ENCODE measurements at regions not wholly inside any gene's neighbourhood (a gene's known extent, or its start where the extent isn't known, plus 50 kb on each side); places are given as distances from the start of the nearest gene placed in this dataset.

- no peak overlapping the region for H3K56ac ChIP-seq (ENCODE audit: extremely low read depth, insufficient read depth, low read length)
- dilution Hi-C loops (cut with HindIII; ENCODE audit: low sequenced_read_pairs, unreplicated experiment) (no loop called here), intact Hi-C loops (cut with micrococcal nuclease) (no loop called here), in situ Hi-C loops (cut with MboI; ENCODE audit: low sequenced_read_pairs) (no loop called here)
- ChIA-PET POLR2A (ENCODE audit: unreplicated experiment) (no interaction called here), CTCF (no interaction called here)
- H2BK15ac ChIP-seq (ENCODE audit: low read depth, low read length), result no peak overlapping the region
- no peaks in the 10 kb centered on the region for H3K9me3 ChIP-seq (ENCODE audit: control insufficient read depth, insufficient read depth, low read length)
- DNase-seq (no peak), ATAC-seq (ENCODE audit: low read depth) (no peak)
- H3K9ac ChIP-seq (ENCODE audit: low read depth, low read length), result no peak overlapping the region
- no peak overlapping the region for H3K4me3 ChIP-seq (ENCODE audit: insufficient read depth, low read depth, low read length)
- H4K91ac ChIP-seq (ENCODE audit: insufficient read depth, low read depth, low read length), result no peak overlapping the region
- no peak overlapping the region for H2AK9ac ChIP-seq (replicated peaks; ENCODE audit: low read depth, low read length, poor library complexity)
- WGBS, 2 experiments (ENCODE audit: extremely low coverage in 2 of 2, insufficient read length in 1 of 2), result no CpG with 5 or more reads among the region's 5 CpGs
- H4K8ac ChIP-seq (ENCODE audit: low read depth in 2 of 2, low read length in 2 of 2), result no peak overlapping the region
- H3K23ac ChIP-seq (ENCODE audit: low read depth, low read length), result no peak overlapping the region
- H2AFZ ChIP-seq (replicated peaks; ENCODE audit: low read length, poor library complexity), result no peak overlapping the region
- H3K18ac ChIP-seq (ENCODE audit: low read depth, low read length), result no peak overlapping the region
- no peaks in the 10 kb centered on the region for H3K36me3 ChIP-seq (ENCODE audit: control insufficient read depth, insufficient read depth, low read length)
- no peak overlapping the region for H4K5ac ChIP-seq (ENCODE audit: low read depth, low read length)
- no peak overlapping the region for H3K27ac ChIP-seq (ENCODE audit: insufficient read depth, low read length)
- no peaks in the 10 kb centered on the region for H3K79me1 ChIP-seq (ENCODE audit: low read depth in 1 of 2, low read length in 2 of 2)
- no peak overlapping the region for H2AK5ac ChIP-seq (ENCODE audit: low read depth, low read length)
- no peak overlapping the region for H3K4me2 ChIP-seq (ENCODE audit: low read depth, low read length)
- H3K4me1 ChIP-seq (ENCODE audit: control insufficient read depth, insufficient read depth, low read length), result no peaks in the 10 kb centered on the region
- H3K4ac ChIP-seq (ENCODE audit: low read depth, low read length), result no peak overlapping the region
- H3K9me1 ChIP-seq (ENCODE audit: insufficient read depth, low read length), result no peaks in the 10 kb centered on the region
- no peak overlapping the region for H3K14ac ChIP-seq (replicated peaks; ENCODE audit: low read depth, low read length)
- no peak overlapping the region for H2BK120ac ChIP-seq (ENCODE audit: low read depth, low read length)
- no TSS peak for BruUV-seq (replicated peaks)
- H4K20me1 ChIP-seq (ENCODE audit: insufficient read depth, low read length), result no peaks in the 10 kb centered on the region
- TF ChIP-seq FOS (IDR thresholded peaks at IDR 0.05; ENCODE audit: low read depth, low read length) (no peak), NFE2L2 (IDR thresholded peaks at IDR 0.05; ENCODE audit: low read depth, low read length) (no peak), MXI1 (IDR thresholded peaks at IDR 0.05; ENCODE audit: borderline replicate concordance, low read depth, low read length) (no peak), MAZ (IDR thresholded peaks at IDR 0.05; ENCODE audit: borderline replicate concordance, low read depth, low read length) (no peak), POLR2A (IDR thresholded peaks at IDR 0.05; ENCODE audit: low read depth, low read length) (no peak), SMC3 (IDR thresholded peaks at IDR 0.05; ENCODE audit: low read depth, low read length) (no peak), ELK1 (IDR thresholded peaks at IDR 0.05; ENCODE audit: borderline replicate concordance, low read depth, low read length) (no peak), CHD1 (IDR thresholded peaks at IDR 0.05; ENCODE audit: low read depth, low read length) (no peak), CEBPB (IDR thresholded peaks at IDR 0.05; ENCODE audit: low read depth, low read length) (no peak), RFX5 (IDR thresholded peaks at IDR 0.05; ENCODE audit: low read depth, low read length) (no peak), RCOR1 (IDR thresholded peaks at IDR 0.05; ENCODE audit: insufficient replicate concordance, low read length) (no peak), RAD21 (IDR thresholded peaks at IDR 0.05; ENCODE audit: low read length) (no peak), BHLHE40 (IDR thresholded peaks at IDR 0.05; ENCODE audit: low read depth, low read length) (no peak)
- TF ChIP-seq, protein P1, sequence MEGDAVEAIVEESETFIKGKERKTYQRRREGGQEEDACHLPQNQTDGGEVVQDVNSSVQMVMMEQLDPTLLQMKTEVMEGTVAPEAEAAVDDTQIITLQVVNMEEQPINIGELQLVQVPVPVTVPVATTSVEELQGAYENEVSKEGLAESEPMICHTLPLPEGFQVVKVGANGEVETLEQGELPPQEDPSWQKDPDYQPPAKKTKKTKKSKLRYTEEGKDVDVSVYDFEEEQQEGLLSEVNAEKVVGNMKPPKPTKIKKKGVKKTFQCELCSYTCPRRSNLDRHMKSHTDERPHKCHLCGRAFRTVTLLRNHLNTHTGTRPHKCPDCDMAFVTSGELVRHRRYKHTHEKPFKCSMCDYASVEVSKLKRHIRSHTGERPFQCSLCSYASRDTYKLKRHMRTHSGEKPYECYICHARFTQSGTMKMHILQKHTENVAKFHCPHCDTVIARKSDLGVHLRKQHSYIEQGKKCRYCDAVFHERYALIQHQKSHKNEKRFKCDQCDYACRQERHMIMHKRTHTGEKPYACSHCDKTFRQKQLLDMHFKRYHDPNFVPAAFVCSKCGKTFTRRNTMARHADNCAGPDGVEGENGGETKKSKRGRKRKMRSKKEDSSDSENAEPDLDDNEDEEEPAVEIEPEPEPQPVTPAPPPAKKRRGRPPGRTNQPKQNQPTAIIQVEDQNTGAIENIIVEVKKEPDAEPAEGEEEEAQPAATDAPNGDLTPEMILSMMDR (conservative IDR thresholded peaks at IDR 0.05; ENCODE audit: low read depth, low read length), result no peak
- TF ChIP-seq, protein P2, sequence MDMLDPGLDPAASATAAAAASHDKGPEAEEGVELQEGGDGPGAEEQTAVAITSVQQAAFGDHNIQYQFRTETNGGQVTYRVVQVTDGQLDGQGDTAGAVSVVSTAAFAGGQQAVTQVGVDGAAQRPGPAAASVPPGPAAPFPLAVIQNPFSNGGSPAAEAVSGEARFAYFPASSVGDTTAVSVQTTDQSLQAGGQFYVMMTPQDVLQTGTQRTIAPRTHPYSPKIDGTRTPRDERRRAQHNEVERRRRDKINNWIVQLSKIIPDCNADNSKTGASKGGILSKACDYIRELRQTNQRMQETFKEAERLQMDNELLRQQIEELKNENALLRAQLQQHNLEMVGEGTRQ (IDR thresholded peaks at IDR 0.05; ENCODE audit: low read depth, low read length), result no peak
- H3K27me3 ChIP-seq (ENCODE audit: control insufficient read depth, insufficient read depth, low read length), result no peaks in the 10 kb centered on the region
- H2BK5ac ChIP-seq (ENCODE audit: low read depth, low read length, poor library complexity, severe bottlenecking), result no peak overlapping the region
- H2BK20ac ChIP-seq (ENCODE audit: low read depth, low read length), result no peak overlapping the region
These were observed 313.6 kb upstream of the LMCD1 start for GRCh38 chr3:8187996-8188395.

All from IMR-90 (cell line).